HEK293 (cell line): ENCODE measurements at regions not wholly inside any gene's neighbourhood (a gene's known extent, or its start where the extent isn't known, plus 50 kb on each side); places are given as distances from the start of the nearest gene placed in this dataset.

Source experiments
- CTCF ChIP-seq: fragments of 450-650 bp; formaldehyde crosslinking; IDR thresholded peaks from 2 replicates; pipeline ENCODE4 v1.5.1; 2016; ENCODE audit warnings: missing biosample characterization, missing genetic modification characterization
- HOXA7 ChIP-seq: sonication (generic); formaldehyde crosslinking; IDR thresholded peaks from 2 replicates; pipeline ENCODE4 v1.8.1; 2022; ENCODE audit warnings: missing genetic modification reagents, borderline replicate concordance
- KLF10 ChIP-seq: fragments of 450-650 bp; IDR thresholded peaks from 2 replicates; pipeline ENCODE4 v1.5.1; 2018; ENCODE audit warnings: missing biosample characterization, mild to moderate bottlenecking, missing genetic modification characterization
- SP7 ChIP-seq: fragments of 450-650 bp; formaldehyde crosslinking; IDR thresholded peaks from 2 replicates; pipeline ENCODE4 v1.5.1; 2016; ENCODE audit warnings: missing biosample characterization, missing genetic modification characterization
- ZBTB17 ChIP-seq: fragments of 450-650 bp; formaldehyde crosslinking; IDR thresholded peaks from 2 replicates; pipeline ENCODE4 v1.5.1; 2016; ENCODE audit warnings: missing biosample characterization, missing genetic modification characterization
- ZNF10 ChIP-seq: fragments of 450-650 bp; formaldehyde crosslinking; IDR thresholded peaks from 2 replicates; pipeline ENCODE4 v1.5.1; 2017; ENCODE audit warnings: missing biosample characterization, missing genetic modification characterization
- ZNF202 ChIP-seq: fragments of 450-650 bp; formaldehyde crosslinking; IDR thresholded peaks from 2 replicates; pipeline ENCODE4 v1.5.1; 2016; ENCODE audit warnings: missing biosample characterization, missing genetic modification characterization, borderline replicate concordance
- ZNF248 ChIP-seq: fragments of 450-650 bp; formaldehyde crosslinking; IDR thresholded peaks from 2 replicates; pipeline ENCODE4 v1.5.1; 2017; ENCODE audit warnings: missing biosample characterization, missing genetic modification characterization
- ZNF660 ChIP-seq: fragments of 450-650 bp; IDR thresholded peaks from 2 replicates; pipeline ENCODE4 v1.5.1; 2018; ENCODE audit warnings: missing biosample characterization, mild to moderate bottlenecking, missing genetic modification characterization
- ZNF707 ChIP-seq: fragments of 450-650 bp; formaldehyde crosslinking; IDR thresholded peaks from 2 replicates; pipeline ENCODE4 v1.5.1; 2016; ENCODE audit warnings: missing biosample characterization, missing genetic modification characterization
- ZNF792 ChIP-seq: fragments of 450-650 bp; formaldehyde crosslinking; IDR thresholded peaks from 2 replicates; pipeline ENCODE4 v1.5.1; 2016; ENCODE audit warnings: missing biosample characterization, missing genetic modification characterization
- TF ChIP-seq, protein P1 (sequence below): fragments of 450-650 bp; formaldehyde crosslinking; IDR thresholded peaks from 2 replicates; pipeline ENCODE4 v1.5.1; 2016; ENCODE audit warnings: missing biosample characterization, missing genetic modification characterization, low read depth

DNA sequence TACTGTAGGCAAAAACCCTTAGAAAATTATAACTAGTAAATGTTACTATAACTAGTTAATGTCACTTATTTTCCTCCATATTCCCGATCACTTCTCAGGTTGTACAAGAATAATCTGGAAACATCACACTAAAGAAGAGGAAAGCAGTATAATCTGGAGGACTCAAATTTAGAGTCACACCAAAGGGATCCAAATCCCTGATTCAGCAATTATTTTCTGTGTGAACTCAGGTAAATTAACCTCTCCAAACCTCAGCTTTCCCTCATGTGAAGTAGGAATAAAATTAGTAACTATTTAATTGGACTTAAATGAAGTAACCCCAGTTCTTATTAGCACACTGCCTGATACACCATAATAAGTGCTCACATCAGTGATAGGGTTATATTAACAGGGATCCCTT lies 170.1 kb upstream of the NECTIN3 start:
- TF ChIP-seq ZNF202 (no peak), SP7 (no peak), CTCF (tag by site-specific recombination) (no peak), ZNF10 (no peak), ZNF660 (tag by site-specific recombination) (no peak), ZNF792 (tag by site-specific recombination) (no peak), ZBTB17 (tag by site-specific recombination) (no peak), KLF10 (no peak), HOXA7 (CRISPR knock-in tag) (no peak), ZNF248 (tag by site-specific recombination) (no peak), ZNF707 (tag by site-specific recombination) (no peak)
- TF ChIP-seq, protein P1, sequence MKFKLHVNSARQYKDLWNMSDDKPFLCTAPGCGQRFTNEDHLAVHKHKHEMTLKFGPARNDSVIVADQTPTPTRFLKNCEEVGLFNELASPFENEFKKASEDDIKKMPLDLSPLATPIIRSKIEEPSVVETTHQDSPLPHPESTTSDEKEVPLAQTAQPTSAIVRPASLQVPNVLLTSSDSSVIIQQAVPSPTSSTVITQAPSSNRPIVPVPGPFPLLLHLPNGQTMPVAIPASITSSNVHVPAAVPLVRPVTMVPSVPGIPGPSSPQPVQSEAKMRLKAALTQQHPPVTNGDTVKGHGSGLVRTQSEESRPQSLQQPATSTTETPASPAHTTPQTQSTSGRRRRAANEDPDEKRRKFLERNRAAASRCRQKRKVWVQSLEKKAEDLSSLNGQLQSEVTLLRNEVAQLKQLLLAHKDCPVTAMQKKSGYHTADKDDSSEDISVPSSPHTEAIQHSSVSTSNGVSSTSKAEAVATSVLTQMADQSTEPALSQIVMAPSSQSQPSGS (tag by site-specific recombination): no peak
